ENCODE measurements at regions not wholly inside any gene's neighbourhood (a gene's known extent, or its start where the extent isn't known, plus 50 kb on each side); places are given as distances from the start of the nearest gene placed in this dataset.
"Not testable (repeated sequence)": the region's sequence is repeated elsewhere in the genome, so short reads cannot be mapped to it uniquely, and the experiment has no call there.

DNA sequence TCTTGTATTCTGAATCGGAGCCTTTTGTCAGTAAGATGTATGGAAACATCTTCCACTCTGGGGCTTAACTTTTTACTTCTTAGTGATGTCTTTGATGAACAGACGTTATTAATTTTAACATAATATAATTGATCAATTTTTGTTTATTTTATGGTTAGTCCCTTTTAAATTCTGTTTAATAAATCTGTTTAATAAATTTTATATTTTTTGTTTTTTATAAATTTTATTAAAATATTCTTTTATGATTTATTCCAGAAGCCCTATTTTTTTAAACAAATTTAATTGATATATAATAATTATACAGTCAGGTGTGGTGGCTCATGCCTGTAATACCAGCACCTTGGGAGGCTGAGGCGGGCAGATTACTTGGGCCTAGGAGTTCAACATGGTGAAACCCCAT, 235.1 kb downstream of the AEBP2 start:
- no peak for DNase-seq (ENCODE audit: low read depth)
- no peak for TF ChIP-seq CTCF (IDR thresholded peaks at IDR 0.05; ENCODE audit: insufficient read depth, low read depth, low read length)
- H3K4me3 ChIP-seq (ENCODE audit: low read depth, low read length): no peak overlapping the region

- DNase-seq (ENCODE audit: low read depth): no peak
- H3K4me3 ChIP-seq (ENCODE audit: low read depth, low read length): no peak overlapping the region
- TF ChIP-seq CTCF (IDR thresholded peaks at IDR 0.05; ENCODE audit: insufficient read depth, low read depth, low read length): no peak
These were observed 236.1 kb downstream of the AEBP2 start for GRCh38 chr12:19675361-19675760.

DNA sequence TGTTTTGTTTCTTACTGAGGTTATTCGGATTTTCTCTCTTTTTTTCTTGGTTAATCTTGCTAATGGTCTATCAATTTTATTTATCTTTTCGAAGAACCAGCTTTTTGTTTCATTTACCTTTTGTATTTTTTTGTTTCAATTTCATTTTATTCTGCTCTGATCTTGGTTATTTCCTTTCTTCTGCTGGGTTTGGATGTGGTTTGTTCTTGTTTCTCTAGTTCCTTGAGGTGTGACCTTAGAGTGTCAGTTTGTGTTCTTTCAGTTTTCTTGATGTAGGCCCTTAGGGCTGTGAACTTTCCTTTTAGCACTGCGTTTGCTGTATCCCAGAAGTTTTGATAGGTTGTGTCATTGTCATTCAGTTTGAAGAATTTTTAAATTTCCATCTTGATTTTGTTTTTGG, 239.2 kb downstream of the AEBP2 start:
- DNase-seq (ENCODE audit: low read depth); H3K4me3 ChIP-seq (ENCODE audit: low read depth, low read length): not testable (repeated sequence)

- H3K4me3 ChIP-seq (ENCODE audit: low read depth, low read length): no peak overlapping the region
- no peak for TF ChIP-seq CTCF (IDR thresholded peaks at IDR 0.05; ENCODE audit: insufficient read depth, low read depth, low read length)
- DNase-seq (ENCODE audit: low read depth): no peak
These were observed 241.7 kb downstream of the AEBP2 start for GRCh38 chr12:19681007-19681406.

GRCh38 chr12:19683178-19683927, 244.1 kb downstream of the AEBP2 start:
- H3K4me3 ChIP-seq (ENCODE audit: low read depth, low read length): peak overlapping the region; percentile 6
- DNase-seq (ENCODE audit: low read depth): peak; percentile 64
- TF ChIP-seq CTCF (IDR thresholded peaks at IDR 0.05; ENCODE audit: insufficient read depth, low read depth, low read length): no peak

DNA sequence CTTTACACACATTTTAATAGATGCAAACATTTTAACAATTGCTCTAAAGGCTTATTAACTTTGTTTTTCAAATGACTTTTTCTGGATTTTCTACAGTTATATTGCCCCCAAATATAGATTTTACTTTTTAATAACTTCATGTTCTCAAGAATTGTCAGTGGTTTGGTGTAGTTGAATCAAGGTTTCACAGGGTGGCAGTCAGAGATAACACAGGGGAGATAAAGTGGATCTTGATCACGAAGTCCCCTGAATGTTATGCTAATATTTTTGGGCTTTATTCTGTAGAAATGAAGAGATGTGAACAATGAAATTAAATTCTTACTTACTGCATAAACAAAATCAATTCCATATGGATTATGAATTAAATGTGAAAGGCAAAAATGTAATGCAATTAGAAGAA, 248.1 kb downstream of the AEBP2 start:
- DNase-seq (ENCODE audit: low read depth): no peak
- TF ChIP-seq CTCF (IDR thresholded peaks at IDR 0.05; ENCODE audit: insufficient read depth, low read depth, low read length): no peak
- no peak overlapping the region for H3K4me3 ChIP-seq (ENCODE audit: low read depth, low read length)

GRCh38 chr12:19688532-19688931, 249.2 kb downstream of the AEBP2 start:
- no peak for DNase-seq (ENCODE audit: low read depth)
- H3K4me3 ChIP-seq (ENCODE audit: low read depth, low read length): no peak overlapping the region
- TF ChIP-seq CTCF (IDR thresholded peaks at IDR 0.05; ENCODE audit: insufficient read depth, low read depth, low read length): no peak

All from fibroblast of villous mesenchyme (primary cell).